SU-DHL-6 (cell line): ENCODE measurements at regions not wholly inside any gene's neighbourhood (a gene's known extent, or its start where the extent isn't known, plus 50 kb on each side); places are given as distances from the start of the nearest gene placed in this dataset.

Experiments
- CTCF ChIP-seq: fragments of 200-600 bp; sonication (generic); IDR thresholded peaks from one replicate; pipeline ENCODE4 v1.5.1; 2017; ENCODE audit warnings: antibody characterized with exemption, mild to moderate bottlenecking, low read length, moderate library complexity; ENCODE audit not compliant: insufficient read depth, poor library complexity, severe bottlenecking
- EZH2phosphoT487 ChIP-seq: fragments of 200-600 bp; sonication (generic), shearing (Covaris generic); conservative IDR thresholded peaks from 2 replicates; pipeline ENCODE4 v1.6.1; 2018; ENCODE audit warnings: mild to moderate bottlenecking, antibody characterized with exemption, low read length, moderate library complexity, mixed read lengths

GRCh38 chr5:125655156-125655555 lies 768.1 kb upstream of the GRAMD2B start:
- TF ChIP-seq CTCF: no peak
- no peak for TF ChIP-seq EZH2phosphoT487
